GM19239 (cell line): ENCODE measurements at regions not wholly inside any gene's neighbourhood (a gene's known extent, or its start where the extent isn't known, plus 50 kb on each side); places are given as distances from the start of the nearest gene placed in this dataset.
"Not testable (repeated sequence)": the region's sequence is repeated elsewhere in the genome, so short reads cannot be mapped to it uniquely, and the experiment has no call there.

Experiments used
- DNase-seq: peaks from one replicate; pipeline ENCODE4 v3.0.0; 2011; ENCODE audit warnings: low spot score; ENCODE audit not compliant: insufficient read length
- FAIRE-seq: peaks from 2 replicates; lab custom pipeline; 2011; peaks lifted over from hg19 to GRCh38; lab: Jason Lieb, UNC

DNA sequence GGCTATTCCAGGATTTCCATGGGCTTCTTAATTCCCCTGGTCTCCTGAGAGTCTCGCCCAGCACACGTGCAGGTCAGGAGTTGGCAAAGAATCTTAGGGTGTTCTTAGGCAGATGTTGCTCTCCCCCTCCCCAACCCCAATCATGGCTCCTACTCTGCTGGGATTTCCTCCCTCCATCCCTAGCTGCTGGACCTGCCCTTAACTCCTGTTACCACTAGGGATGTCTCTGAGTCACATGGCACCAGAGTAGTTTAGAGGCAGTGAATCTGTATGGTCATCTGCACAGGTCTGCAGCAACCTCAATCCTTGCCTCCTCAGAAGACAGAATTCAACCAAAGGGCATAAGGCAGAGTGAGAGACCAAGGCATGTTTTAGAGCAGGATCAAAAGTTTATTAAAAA is 51.8 kb upstream of the CHST3 start:
- FAIRE-seq (no peak), DNase-seq (no peak)

GRCh38 chr10:71911296-71911953 is 52.8 kb upstream of the CHST3 start:
- FAIRE-seq (no peak), DNase-seq (no peak)

DNA sequence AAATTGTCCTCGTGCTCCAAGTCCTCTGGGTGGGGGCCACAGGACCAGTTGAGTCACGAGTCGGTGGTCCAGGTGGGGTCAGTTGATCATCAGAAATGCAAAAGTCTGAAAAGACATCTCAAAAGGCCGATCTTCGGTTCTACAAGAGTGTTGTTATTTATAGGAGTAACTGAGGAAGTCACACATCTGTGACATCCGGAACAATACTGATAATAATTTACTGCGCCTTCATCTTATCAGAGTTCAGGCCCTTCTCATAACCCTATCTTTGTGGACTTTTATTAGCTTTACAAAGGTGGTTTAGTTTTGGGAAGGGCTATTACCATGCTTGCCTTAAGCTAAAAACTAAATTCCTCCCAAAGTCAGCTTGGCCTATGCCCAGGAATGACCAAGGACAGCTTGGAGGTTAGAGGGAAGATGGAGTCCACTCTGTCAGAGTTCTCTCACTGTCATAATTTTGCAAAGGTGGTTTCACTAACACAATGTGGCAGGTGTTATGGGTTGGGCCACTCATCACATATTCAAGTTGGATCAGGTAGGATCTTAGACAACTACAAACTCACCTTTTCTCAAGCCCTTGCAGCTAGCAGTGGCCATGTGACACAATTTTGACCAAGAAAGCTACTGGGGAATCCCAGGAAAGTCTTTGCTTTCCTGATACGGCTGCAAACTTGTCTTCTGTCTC is 54.7 kb upstream of the CHST3 start:
- FAIRE-seq (peak; percentile 73), DNase-seq (no peak)

- FAIRE-seq, result peak; percentile 35
- DNase-seq, result no peak
Measured at GRCh38 chr10:71908998-71909397, 55.2 kb upstream of the CHST3 start.

DNA sequence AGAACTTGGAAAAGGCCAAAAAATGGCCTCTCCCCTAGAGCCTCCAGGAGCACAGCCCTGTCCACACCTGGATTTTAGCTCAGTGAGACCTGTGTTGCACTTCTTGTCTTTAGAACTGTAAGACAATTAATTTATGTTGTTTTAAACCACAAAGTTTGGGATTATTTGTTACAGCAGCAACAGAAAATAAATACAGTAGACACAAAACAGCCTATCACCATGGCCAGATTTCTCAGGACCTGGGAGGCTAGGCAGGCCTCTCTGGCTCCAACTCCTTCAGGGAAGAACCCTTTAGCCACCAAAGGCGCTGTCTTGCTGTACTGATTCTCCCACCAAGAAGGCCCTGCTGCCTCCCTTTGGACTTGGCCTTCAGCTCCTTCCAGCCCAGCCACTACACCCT is 54.1 kb upstream of the PSAP start:
- no peak for FAIRE-seq
- no peak for DNase-seq

DNA sequence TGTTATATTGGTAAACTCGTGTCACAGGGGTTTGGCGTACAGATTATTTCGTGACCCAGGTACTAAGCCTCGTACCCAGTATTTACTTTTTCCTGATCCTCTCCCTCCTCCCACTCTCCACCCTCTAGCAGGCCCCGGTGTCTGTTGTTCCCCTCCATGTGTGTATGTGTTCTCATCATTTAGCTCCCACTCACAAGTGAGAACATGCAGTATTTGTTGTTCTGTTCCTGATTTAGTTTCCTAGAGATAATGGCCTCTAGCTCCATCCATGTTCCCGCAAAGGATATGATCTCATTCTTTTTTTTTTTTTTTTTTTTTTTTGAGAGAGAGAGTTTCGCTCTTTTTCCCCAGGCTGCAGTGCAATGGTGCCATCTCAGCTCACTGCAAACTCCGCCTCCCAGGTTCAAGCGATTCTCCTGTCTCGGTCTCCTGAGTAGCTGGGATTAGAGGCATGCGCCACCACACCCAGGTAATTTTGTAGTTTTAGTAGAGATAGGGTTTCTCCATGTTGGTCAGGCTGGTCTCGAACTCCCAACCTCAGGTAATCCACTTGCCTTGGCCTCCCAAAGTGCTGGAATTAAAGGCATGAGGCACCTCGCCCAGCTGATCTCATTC is 52.7 kb upstream of the PSAP start:
- not testable (repeated sequence) for DNase-seq, FAIRE-seq

DNA sequence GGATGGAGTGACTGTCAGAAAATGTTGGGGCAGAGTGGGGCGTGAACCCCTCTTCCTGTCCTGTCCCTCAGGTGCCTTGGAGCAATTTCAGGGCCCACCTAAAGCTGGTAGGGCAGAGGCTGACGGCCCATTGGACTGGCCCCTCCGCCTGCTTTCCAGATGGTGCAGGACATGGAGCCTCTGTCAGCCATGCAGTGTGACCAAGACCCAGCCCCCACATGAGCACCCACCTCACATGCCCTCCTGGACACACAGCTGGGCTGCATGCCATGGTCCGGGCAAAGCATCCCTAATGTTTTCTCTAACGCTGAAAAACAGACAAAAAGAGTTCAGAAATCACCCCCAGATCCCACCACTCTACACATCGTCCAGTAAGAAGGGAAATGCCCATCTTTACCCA is 51.3 kb upstream of the PSAP start:
- FAIRE-seq (no peak), DNase-seq (no peak)
